ENCODE measurements at regions not wholly inside any gene's neighbourhood (a gene's known extent, or its start where the extent isn't known, plus 50 kb on each side); places are given as distances from the start of the nearest gene placed in this dataset.

DNA sequence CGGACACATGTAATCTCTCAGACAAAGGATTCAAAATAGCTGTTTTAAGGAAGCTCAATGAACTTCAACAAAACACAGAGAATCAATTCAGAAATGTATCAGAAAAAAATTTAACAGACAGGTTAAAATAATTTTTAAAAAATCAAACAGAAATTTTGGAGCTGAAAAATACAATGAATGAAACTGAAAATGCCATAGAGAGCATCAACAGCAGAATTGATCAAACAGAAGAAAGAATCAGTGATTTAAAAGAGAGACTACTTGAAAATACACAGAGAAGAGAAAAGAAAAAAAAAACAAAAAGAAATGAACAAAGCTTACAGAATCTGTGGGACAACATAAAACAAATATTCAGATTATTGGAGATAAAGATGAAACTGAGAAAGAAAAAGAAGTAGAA is 118.8 kb upstream of the GYPA start:
- TF ChIP-seq POLR2A (IDR thresholded peaks at IDR 0.05; ENCODE audit: low read depth, low read length) (no peak), EZH2 (IDR thresholded peaks at IDR 0.05; ENCODE audit: borderline replicate concordance, low read depth, low read length, severe bottlenecking) (no peak), MYC (IDR thresholded peaks at IDR 0.05; ENCODE audit: low read depth, low read length) (no peak), POLR2AphosphoS5 (IDR thresholded peaks at IDR 0.05; ENCODE audit: insufficient read depth, low read depth, low read length) (no peak)
- TF ChIP-seq, protein P1, sequence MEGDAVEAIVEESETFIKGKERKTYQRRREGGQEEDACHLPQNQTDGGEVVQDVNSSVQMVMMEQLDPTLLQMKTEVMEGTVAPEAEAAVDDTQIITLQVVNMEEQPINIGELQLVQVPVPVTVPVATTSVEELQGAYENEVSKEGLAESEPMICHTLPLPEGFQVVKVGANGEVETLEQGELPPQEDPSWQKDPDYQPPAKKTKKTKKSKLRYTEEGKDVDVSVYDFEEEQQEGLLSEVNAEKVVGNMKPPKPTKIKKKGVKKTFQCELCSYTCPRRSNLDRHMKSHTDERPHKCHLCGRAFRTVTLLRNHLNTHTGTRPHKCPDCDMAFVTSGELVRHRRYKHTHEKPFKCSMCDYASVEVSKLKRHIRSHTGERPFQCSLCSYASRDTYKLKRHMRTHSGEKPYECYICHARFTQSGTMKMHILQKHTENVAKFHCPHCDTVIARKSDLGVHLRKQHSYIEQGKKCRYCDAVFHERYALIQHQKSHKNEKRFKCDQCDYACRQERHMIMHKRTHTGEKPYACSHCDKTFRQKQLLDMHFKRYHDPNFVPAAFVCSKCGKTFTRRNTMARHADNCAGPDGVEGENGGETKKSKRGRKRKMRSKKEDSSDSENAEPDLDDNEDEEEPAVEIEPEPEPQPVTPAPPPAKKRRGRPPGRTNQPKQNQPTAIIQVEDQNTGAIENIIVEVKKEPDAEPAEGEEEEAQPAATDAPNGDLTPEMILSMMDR (IDR thresholded peaks at IDR 0.05; ENCODE audit: extremely low read depth in 1 of 2, insufficient read depth in 1 of 2, low read depth in 1 of 2, low read length in 2 of 2): no peak
- TF ChIP-seq, protein P2, sequence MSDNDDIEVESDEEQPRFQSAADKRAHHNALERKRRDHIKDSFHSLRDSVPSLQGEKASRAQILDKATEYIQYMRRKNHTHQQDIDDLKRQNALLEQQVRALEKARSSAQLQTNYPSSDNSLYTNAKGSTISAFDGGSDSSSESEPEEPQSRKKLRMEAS (IDR thresholded peaks at IDR 0.05; ENCODE audit: insufficient read depth, insufficient read length): no peak

Measured in endothelial cell of umbilical vein (primary cell).